T-helper 17 cell (primary cell): ENCODE measurements at regions not wholly inside any gene's neighbourhood (a gene's known extent, or its start where the extent isn't known, plus 50 kb on each side); places are given as distances from the start of the nearest gene placed in this dataset.

Experiments used
- ATAC-seq: fragments of 150-1000 bp; cut with Tn5 transposase; 2 replicates; pipeline ENCODE4 v1.10.0; 2021; ENCODE audit warnings: mild to moderate bottlenecking, moderate library complexity
- DNase-seq, 3 donors: peaks; one replicate each; pipeline versions ENCODE4 v3.0.0 to v3.0.0-alpha.2; 2020 to 2021
- H3K9me3 ChIP-seq: one replicate; pipeline ENCODE4 v1.7.0; 2013; ENCODE audit warnings: low read length, mild to moderate bottlenecking; ENCODE audit not compliant: control insufficient read depth, poor library complexity, severe bottlenecking
- H3K27ac Mint-ChIP-seq: one replicate; pipeline ENCODE4 v1.8.0; 2022; ENCODE audit warnings: mild to moderate bottlenecking, moderate library complexity, mixed read lengths
- H3K27me3 Mint-ChIP-seq: one replicate; pipeline ENCODE4 v1.8.0; 2022; ENCODE audit warnings: mixed read lengths
- H3K36me3 Mint-ChIP-seq: one replicate; pipeline ENCODE4 v1.8.0; 2022; ENCODE audit warnings: low read depth, mixed read lengths
- H3K4me1 Mint-ChIP-seq: one replicate; pipeline ENCODE4 v1.8.0; 2022; ENCODE audit warnings: mild to moderate bottlenecking, mixed read lengths
- H3K4me3 Mint-ChIP-seq: one replicate; pipeline ENCODE4 v1.8.0; 2022; ENCODE audit warnings: mild to moderate bottlenecking, moderate library complexity, mixed read lengths

- no peak overlapping the region for H3K4me3 Mint-ChIP-seq
- no peaks in the 10 kb centered on the region for H3K9me3 ChIP-seq
- H3K4me1 Mint-ChIP-seq, result no peaks in the 10 kb centered on the region
- ATAC-seq (no peak), DNase-seq (no peak)
- H3K27ac Mint-ChIP-seq, result no peak overlapping the region
- H3K27me3 Mint-ChIP-seq, result no peaks in the 10 kb centered on the region
- no peaks in the 10 kb centered on the region for H3K36me3 Mint-ChIP-seq
Observed at GRCh38 chr16:6447021-6447790, 885.4 kb upstream of the RBFOX1 start.

GRCh38 chr16:6446370-6446769 lies 886.3 kb upstream of the RBFOX1 start:
- ATAC-seq, result no peak
- H3K36me3 Mint-ChIP-seq, result no peaks in the 10 kb centered on the region
- H3K27ac Mint-ChIP-seq, result no peak overlapping the region
- no peaks in the 10 kb centered on the region for H3K4me1 Mint-ChIP-seq
- no peaks in the 10 kb centered on the region for H3K27me3 Mint-ChIP-seq
- H3K4me3 Mint-ChIP-seq, result no peak overlapping the region
- no peak for DNase-seq
- H3K9me3 ChIP-seq, result no peaks in the 10 kb centered on the region

- Mint-ChIP-seq H3K4me3 (no peak overlapping the region), H3K4me1 (no peaks in the 10 kb centered on the region), H3K36me3 (no peaks in the 10 kb centered on the region), H3K27ac (no peak overlapping the region), H3K27me3 (no peaks in the 10 kb centered on the region)
- H3K9me3 ChIP-seq, result no peaks in the 10 kb centered on the region
- ATAC-seq (no peak), DNase-seq (no peak)
Observed at GRCh38 chr16:6439129-6439528, 893.5 kb upstream of the RBFOX1 start.

GRCh38 chr16:6428861-6429260 lies 903.8 kb upstream of the RBFOX1 start:
- H3K9me3 ChIP-seq, result no peaks in the 10 kb centered on the region
- ATAC-seq (no peak), DNase-seq (no peak)
- no peak overlapping the region for H3K4me3 Mint-ChIP-seq
- H3K36me3 Mint-ChIP-seq, result no peaks in the 10 kb centered on the region
- H3K27ac Mint-ChIP-seq, result no peak overlapping the region
- no peaks in the 10 kb centered on the region for H3K27me3 Mint-ChIP-seq
- H3K4me1 Mint-ChIP-seq, result no peaks in the 10 kb centered on the region

GRCh38 chr16:6427621-6428020 lies 905.0 kb upstream of the RBFOX1 start:
- H3K4me3 Mint-ChIP-seq, result no peak overlapping the region
- H3K36me3 Mint-ChIP-seq, result no peaks in the 10 kb centered on the region
- DNase-seq (no peak), ATAC-seq (no peak)
- no peaks in the 10 kb centered on the region for H3K9me3 ChIP-seq
- no peak overlapping the region for H3K27ac Mint-ChIP-seq
- H3K4me1 Mint-ChIP-seq, result no peaks in the 10 kb centered on the region
- no peaks in the 10 kb centered on the region for H3K27me3 Mint-ChIP-seq

GRCh38 chr16:6407596-6407995 lies 925.0 kb upstream of the RBFOX1 start:
- DNase-seq, result no peak
- H3K9me3 ChIP-seq, result no peaks in the 10 kb centered on the region
- Mint-ChIP-seq H3K27me3 (no peaks in the 10 kb centered on the region), H3K27ac (no peak overlapping the region), H3K4me3 (no peak overlapping the region), H3K4me1 (no peaks in the 10 kb centered on the region), H3K36me3 (no peaks in the 10 kb centered on the region)
- ATAC-seq, result no peak

- no peak for ATAC-seq
- Mint-ChIP-seq H3K4me3 (no peak overlapping the region), H3K27me3 (no peaks in the 10 kb centered on the region), H3K4me1 (no peaks in the 10 kb centered on the region), H3K36me3 (no peaks in the 10 kb centered on the region), H3K27ac (no peak overlapping the region)
- H3K9me3 ChIP-seq, result no peaks in the 10 kb centered on the region
- no peak for DNase-seq
Observed at GRCh38 chr16:6406028-6406427, 926.6 kb upstream of the RBFOX1 start.

- ATAC-seq (no peak), DNase-seq (no peak)
- Mint-ChIP-seq H3K36me3 (no peaks in the 10 kb centered on the region), H3K4me3 (no peak overlapping the region), H3K4me1 (no peaks in the 10 kb centered on the region), H3K27me3 (no peaks in the 10 kb centered on the region), H3K27ac (no peak overlapping the region)
- no peaks in the 10 kb centered on the region for H3K9me3 ChIP-seq
Observed at GRCh38 chr16:6382924-6383459, 949.7 kb upstream of the RBFOX1 start.

- H3K9me3 ChIP-seq, result no peaks in the 10 kb centered on the region
- Mint-ChIP-seq H3K27ac (no peak overlapping the region), H3K27me3 (no peaks in the 10 kb centered on the region), H3K4me3 (no peak overlapping the region), H3K36me3 (no peaks in the 10 kb centered on the region), H3K4me1 (no peaks in the 10 kb centered on the region)
- DNase-seq, result no peak
- no peak for ATAC-seq
Observed at GRCh38 chr16:6381896-6382295, 950.7 kb upstream of the RBFOX1 start.

- no peak for ATAC-seq
- Mint-ChIP-seq H3K36me3 (no peaks in the 10 kb centered on the region), H3K4me1 (no peaks in the 10 kb centered on the region), H3K27me3 (no peaks in the 10 kb centered on the region), H3K4me3 (no peak overlapping the region), H3K27ac (no peak overlapping the region)
- H3K9me3 ChIP-seq, result no peaks in the 10 kb centered on the region
- DNase-seq, result no peak
Observed at GRCh38 chr16:6377956-6378355, 954.7 kb upstream of the RBFOX1 start.

- ATAC-seq, result no peak
- H3K27ac Mint-ChIP-seq, result no peak overlapping the region
- H3K36me3 Mint-ChIP-seq, result no peaks in the 10 kb centered on the region
- no peaks in the 10 kb centered on the region for H3K27me3 Mint-ChIP-seq
- no peak overlapping the region for H3K4me3 Mint-ChIP-seq
- no peaks in the 10 kb centered on the region for H3K9me3 ChIP-seq
- H3K4me1 Mint-ChIP-seq, result no peaks in the 10 kb centered on the region
- DNase-seq, result no peak
Observed at GRCh38 chr16:6375465-6376075, 957.1 kb upstream of the RBFOX1 start.

- Mint-ChIP-seq H3K36me3 (no peaks in the 10 kb centered on the region), H3K4me1 (no peaks in the 10 kb centered on the region), H3K27ac (no peak overlapping the region), H3K4me3 (no peak overlapping the region), H3K27me3 (no peaks in the 10 kb centered on the region)
- H3K9me3 ChIP-seq, result no peaks in the 10 kb centered on the region
- DNase-seq (no peak), ATAC-seq (no peak)
Observed at GRCh38 chr16:6374821-6375220, 957.8 kb upstream of the RBFOX1 start.

- H3K36me3 Mint-ChIP-seq, result no peaks in the 10 kb centered on the region
- no peaks in the 10 kb centered on the region for H3K9me3 ChIP-seq
- H3K4me3 Mint-ChIP-seq, result no peak overlapping the region
- DNase-seq (no peak), ATAC-seq (no peak)
- no peaks in the 10 kb centered on the region for H3K4me1 Mint-ChIP-seq
- no peak overlapping the region for H3K27ac Mint-ChIP-seq
- H3K27me3 Mint-ChIP-seq, result no peaks in the 10 kb centered on the region
Observed at GRCh38 chr16:6364846-6365245, 967.8 kb upstream of the RBFOX1 start.
